Transverse colon (tissue), 4 donors: ENCODE measurements at regions not wholly inside any gene's neighbourhood (a gene's known extent, or its start where the extent isn't known, plus 50 kb on each side); places are given as distances from the start of the nearest gene placed in this dataset.

Experiments
- CTCF ChIP-seq, 5 experiments: fragments of 200-600 bp in 3 of 5; fragments of 450-650 bp in 2 of 5; sonication (generic) in 3 of 5; IDR thresholded peaks; 1 replicate in 2 of 5; 2 replicates in 3 of 5; pipeline ENCODE4 v1.5.1; 2016 to 2017; ENCODE audit warnings: antibody characterized with exemption in 5 of 5, inconsistent platforms in 3 of 5, mild to moderate bottlenecking in 2 of 5, moderate library complexity in 1 of 5
- POLR2A ChIP-seq: fragments of 450-650 bp; IDR thresholded peaks from one replicate; pipeline ENCODE4 v1.6.1; 2016; ENCODE audit warnings: antibody characterized with exemption, mild to moderate bottlenecking, moderate library complexity
- POLR2AphosphoS5 ChIP-seq, 3 donors: sonication (generic); formaldehyde crosslinking; IDR thresholded peaks; one replicate each; pipeline ENCODE4 v1.6.1; 2016; ENCODE audit warnings: antibody characterized with exemption in 3 of 3

- TF ChIP-seq CTCF (IDR thresholded peaks at IDR 0.05) (peak in 1 of 5 experiments; percentile 19), POLR2AphosphoS5 (IDR thresholded peaks at IDR 0.05) (no peak), POLR2A (no peak)
Observed at GRCh38 chr7:155953781-155954549, 141.7 kb upstream of the SHH start.
